B cell (primary cell): ENCODE measurements at regions not wholly inside any gene's neighbourhood (a gene's known extent, or its start where the extent isn't known, plus 50 kb on each side); places are given as distances from the start of the nearest gene placed in this dataset.

Experiments
- ATAC-seq: fragments of 200-7000 bp; cut with Tn5 transposase; one replicate; pipeline ENCODE4 v1.10.0; 2021; ENCODE audit warnings: low read depth, mild to moderate bottlenecking, moderate number of reproducible peaks, moderate library complexity
- CTCF ChIA-PET: fragments of 350-600 bp; sonication (Branson Sonifier 250); formaldehyde crosslinking; loops from one replicate; lab custom pipeline; 2021; ENCODE audit warnings: antibody characterized with exemption, inconsistent platforms; lab: Charles Lee
- POLR2A ChIA-PET: fragments of 350-600 bp; sonication (Branson Sonifier 250); formaldehyde crosslinking; loops from one replicate; lab custom pipeline; 2021; ENCODE audit warnings: antibody characterized with exemption; lab: Charles Lee
- DNase-seq: peaks from one replicate; pipeline ENCODE4 v3.0.0; 2013
- H2AFZ ChIP-seq: 2 replicates; pipeline ENCODE4 v1.6.1; 2012; ENCODE audit warnings: mild to moderate bottlenecking, low read depth, low read length; ENCODE audit not compliant: insufficient read depth, poor library complexity, severe bottlenecking
- H3K27ac ChIP-seq, 2 donors: 1 replicate in 1 of 2; 2 replicates in 1 of 2; pipeline ENCODE4 v1.5.1; 2012 to 2013; ENCODE audit warnings: low read length in 2 of 2, mild to moderate bottlenecking in 2 of 2, moderate library complexity in 1 of 2
- H3K27me3 ChIP-seq, 4 experiments: fragments of 200-600 bp in 1 of 4; sonication (generic) in 1 of 4; replicated peaks in 1 of 4; 1 replicate in 2 of 4; 2 replicates in 2 of 4; pipeline versions ENCODE4 v1.6.1 to v1.7.0; 2013 to 2016; ENCODE audit warnings: low read length in 3 of 4, mild to moderate bottlenecking in 2 of 4, mixed read lengths in 1 of 4, moderate library complexity in 1 of 4; ENCODE audit not compliant: insufficient read depth in 4 of 4, control insufficient read depth in 3 of 4; ENCODE audit errors: control extremely low read depth in 1 of 4
- H3K36me3 ChIP-seq, 2 experiments: replicated peaks in 1 of 2; 1 replicate in 1 of 2; 2 replicates in 1 of 2; pipeline versions ENCODE4 v1.6.1 to v1.7.1; 2013; ENCODE audit warnings: low read length in 1 of 2; ENCODE audit not compliant: insufficient read depth in 2 of 2, control insufficient read depth in 1 of 2; ENCODE audit errors: control extremely low read depth in 1 of 2, extremely low read depth in 1 of 2
- H3K4me1 ChIP-seq, 2 donors: fragments of 200-600 bp in 1 of 2; sonication (generic) in 1 of 2; 1 replicate in 1 of 2; 2 replicates in 1 of 2; pipeline versions ENCODE4 v1.5.1 to v1.6.1; 2013 to 2017; ENCODE audit warnings: low read length in 2 of 2; ENCODE audit not compliant: control insufficient read depth in 2 of 2, insufficient read depth in 2 of 2
- H3K4me2 ChIP-seq: replicated peaks from 2 replicates; pipeline ENCODE3; 2012; ENCODE audit warnings: mild to moderate bottlenecking, low read depth, low read length; ENCODE audit not compliant: poor library complexity, severe bottlenecking
- H3K4me3 ChIP-seq, 5 experiments: fragments of 200-600 bp in 1 of 5; sonication (generic) in 1 of 5; 1 replicate in 3 of 5; 2 replicates in 2 of 5; pipeline versions ENCODE4 v1.5.1 to v1.7.0; 2011 to 2016; ENCODE audit warnings: low read length in 4 of 5, mild to moderate bottlenecking in 4 of 5, low read depth in 2 of 5, control low read depth in 1 of 5, moderate library complexity in 1 of 5; ENCODE audit not compliant: insufficient read depth in 1 of 5; ENCODE audit errors: control extremely low read depth in 1 of 5, extremely low read depth in 1 of 5
- H3K79me2 ChIP-seq: fragments of 200-600 bp; sonication (generic); one replicate; pipeline ENCODE4 v1.6.0; 2016; ENCODE audit warnings: low read length; ENCODE audit not compliant: control insufficient read depth, insufficient read depth
- H3K9ac ChIP-seq: fragments of 200-600 bp; sonication (generic); 2 replicates; pipeline ENCODE4 v1.6.1; 2017; ENCODE audit warnings: mild to moderate bottlenecking, low read length, moderate library complexity
- H3K9me3 ChIP-seq, 3 donors: one replicate each; pipeline versions ENCODE4 v1.6.1 to v1.7.1; 2013; ENCODE audit warnings: low read length in 2 of 3; ENCODE audit not compliant: control insufficient read depth in 2 of 3, insufficient read depth in 1 of 3; ENCODE audit errors: control extremely low read depth in 1 of 3
- H4K20me1 ChIP-seq: 2 replicates; pipeline ENCODE4 v1.6.0; 2012; ENCODE audit warnings: mild to moderate bottlenecking, low read length; ENCODE audit not compliant: insufficient read depth, control insufficient read depth, poor library complexity, severe bottlenecking
- H3K27ac Mint-ChIP-seq: one replicate; pipeline ENCODE4 v1.8.0; 2021; ENCODE audit warnings: mixed read lengths
- H3K27me3 Mint-ChIP-seq: one replicate; pipeline ENCODE4 v1.8.0; 2021; ENCODE audit warnings: mixed read lengths
- H3K4me1 Mint-ChIP-seq: one replicate; pipeline ENCODE4 v1.8.0; 2021; ENCODE audit warnings: mixed read lengths
- H3K4me3 Mint-ChIP-seq: one replicate; pipeline ENCODE4 v1.8.0; 2021; ENCODE audit warnings: mixed read lengths
- H3K9me3 Mint-ChIP-seq: one replicate; pipeline ENCODE4 v1.8.0; 2022; ENCODE audit warnings: mixed read lengths; ENCODE audit not compliant: insufficient read depth
- EZH2 ChIP-seq: IDR thresholded peaks from 2 replicates; pipeline ENCODE4 v1.6.1; 2012; ENCODE audit warnings: borderline replicate concordance, low read depth, mild to moderate bottlenecking, moderate library complexity, low read length; ENCODE audit not compliant: insufficient read depth, poor library complexity, severe bottlenecking
- WGBS: methylation state at CpG from one replicate; pipeline ENCODE4 v1.1.5; 2013; ENCODE audit warnings: missing lambda C conversion rate; ENCODE audit not compliant: insufficient coverage; 5-methylcytosine and 5-hydroxymethylcytosine counted together
- intact Hi-C: fragments of 100-400 bp; cut with micrococcal nuclease; formaldehyde crosslinking; loops from one replicate; pipeline ENCODE4 v1.10.0; 2022
- TF ChIP-seq, protein P1 (sequence below): fragments of 200-600 bp; IDR thresholded peaks from one replicate; pipeline ENCODE4 v1.8.0; 2022; ENCODE audit warnings: antibody characterized with exemption, mild to moderate bottlenecking

DNA sequence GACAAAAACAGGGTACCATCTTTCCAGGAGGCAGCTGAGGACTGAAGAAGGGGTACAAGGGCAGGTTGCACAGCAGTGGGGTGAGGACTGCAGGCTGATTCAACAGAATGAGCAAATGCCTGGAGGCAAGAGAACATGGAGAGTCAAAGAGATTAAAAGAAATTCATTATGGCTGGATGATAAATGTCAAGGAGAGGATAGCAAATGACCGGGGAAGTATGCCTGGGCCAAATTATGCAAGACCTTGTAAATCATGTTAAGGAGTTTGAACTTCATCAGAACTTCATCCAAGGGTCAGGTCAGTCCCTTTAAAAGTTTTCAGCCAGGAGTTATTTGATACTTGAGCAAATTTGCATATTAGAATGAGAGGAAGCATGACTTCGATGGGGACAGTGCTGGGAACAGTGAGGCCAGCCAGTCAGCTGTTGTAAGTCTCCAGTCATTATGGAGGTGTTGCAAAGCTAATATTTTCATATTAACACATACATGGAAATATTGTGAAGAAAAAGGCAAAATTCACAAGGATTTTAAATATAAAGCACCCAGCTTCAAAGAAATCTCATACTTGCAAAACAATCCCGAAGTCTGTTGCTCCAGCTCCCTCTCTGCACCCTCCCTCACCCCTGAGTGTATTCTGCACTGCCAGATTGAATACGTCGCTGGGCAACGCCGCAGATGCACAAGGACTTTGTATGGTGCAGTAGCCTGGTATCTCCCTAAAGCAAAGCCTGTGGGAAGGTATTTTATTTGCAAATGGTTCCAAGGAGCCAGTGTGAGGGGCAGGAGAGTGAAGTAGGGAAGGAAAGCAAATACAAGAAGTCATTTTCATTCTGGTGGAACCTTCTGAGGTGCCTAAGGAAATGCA, 509.8 kb upstream of the TLE4 start:
- H3K27ac ChIP-seq = no peak overlapping the region
- WGBS = 96% methylated on average over 6 of the region's 7 CpGs
- H3K4me2 ChIP-seq = no peak overlapping the region
- ATAC-seq (no peak), DNase-seq (no peak)
- H3K27me3 Mint-ChIP-seq = peaks cover 3% of the 10 kb centered on the region
- no peak overlapping the region for H3K9ac ChIP-seq
- ChIA-PET POLR2A (no interaction called here), CTCF (no interaction called here)
- H3K9me3 Mint-ChIP-seq = no peaks in the 10 kb centered on the region
- H2AFZ ChIP-seq = no peak overlapping the region
- no peak for TF ChIP-seq EZH2
- TF ChIP-seq, protein P1, sequence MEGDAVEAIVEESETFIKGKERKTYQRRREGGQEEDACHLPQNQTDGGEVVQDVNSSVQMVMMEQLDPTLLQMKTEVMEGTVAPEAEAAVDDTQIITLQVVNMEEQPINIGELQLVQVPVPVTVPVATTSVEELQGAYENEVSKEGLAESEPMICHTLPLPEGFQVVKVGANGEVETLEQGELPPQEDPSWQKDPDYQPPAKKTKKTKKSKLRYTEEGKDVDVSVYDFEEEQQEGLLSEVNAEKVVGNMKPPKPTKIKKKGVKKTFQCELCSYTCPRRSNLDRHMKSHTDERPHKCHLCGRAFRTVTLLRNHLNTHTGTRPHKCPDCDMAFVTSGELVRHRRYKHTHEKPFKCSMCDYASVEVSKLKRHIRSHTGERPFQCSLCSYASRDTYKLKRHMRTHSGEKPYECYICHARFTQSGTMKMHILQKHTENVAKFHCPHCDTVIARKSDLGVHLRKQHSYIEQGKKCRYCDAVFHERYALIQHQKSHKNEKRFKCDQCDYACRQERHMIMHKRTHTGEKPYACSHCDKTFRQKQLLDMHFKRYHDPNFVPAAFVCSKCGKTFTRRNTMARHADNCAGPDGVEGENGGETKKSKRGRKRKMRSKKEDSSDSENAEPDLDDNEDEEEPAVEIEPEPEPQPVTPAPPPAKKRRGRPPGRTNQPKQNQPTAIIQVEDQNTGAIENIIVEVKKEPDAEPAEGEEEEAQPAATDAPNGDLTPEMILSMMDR = no peak
- H3K79me2 ChIP-seq = no peaks in the 10 kb centered on the region
- no peaks in the 10 kb centered on the region for H3K4me1 ChIP-seq
- no peaks in the 10 kb centered on the region for H3K27me3 ChIP-seq
- H3K27ac Mint-ChIP-seq = no peak overlapping the region
- H3K9me3 ChIP-seq = no peaks in the 10 kb centered on the region
- no peaks in the 10 kb centered on the region for H3K36me3 ChIP-seq
- H3K4me3 Mint-ChIP-seq = no peak overlapping the region
- no peaks in the 10 kb centered on the region for H4K20me1 ChIP-seq
- no peaks in the 10 kb centered on the region for H3K4me1 Mint-ChIP-seq
- no peak overlapping the region for H3K4me3 ChIP-seq
- intact Hi-C loops = no loop called here

DNA sequence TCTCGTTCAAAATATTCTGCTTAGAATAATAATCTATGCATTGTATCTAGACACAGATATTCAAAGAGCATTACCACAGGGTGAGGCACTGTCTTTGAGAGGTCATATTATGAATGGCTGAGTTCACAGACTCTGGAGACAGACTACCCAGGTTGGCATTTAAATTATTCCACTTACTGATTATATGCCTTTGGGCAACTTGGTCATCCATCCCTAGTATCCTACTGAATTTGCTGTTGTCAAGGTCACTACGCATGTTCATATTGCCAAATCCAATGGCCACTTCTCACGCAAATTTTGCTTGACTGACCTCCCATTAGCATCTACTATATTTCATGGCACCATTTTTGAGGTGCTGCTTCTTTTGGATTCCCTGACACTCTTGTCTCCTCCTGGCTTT, 498.6 kb upstream of the TLE4 start:
- DNase-seq (no peak), ATAC-seq (no peak)
- Mint-ChIP-seq H3K4me1 (no peaks in the 10 kb centered on the region), H3K27me3 (no peaks in the 10 kb centered on the region), H3K9me3 (no peaks in the 10 kb centered on the region), H3K27ac (no peak overlapping the region), H3K4me3 (no peak overlapping the region)
- Histone ChIP-seq H3K4me2 (no peak overlapping the region), H3K36me3 (no peaks in the 10 kb centered on the region), H3K79me2 (no peaks in the 10 kb centered on the region), H3K9me3 (no peaks in the 10 kb centered on the region), H2AFZ (no peak overlapping the region), H3K4me1 (no peaks in the 10 kb centered on the region), H4K20me1 (no peaks in the 10 kb centered on the region), H3K27me3 (no peaks in the 10 kb centered on the region), H3K9ac (no peak overlapping the region), H3K4me3 (no peak overlapping the region), H3K27ac (no peak overlapping the region)
- ChIA-PET CTCF (no interaction called here), POLR2A (no interaction called here)
- 100% methylated on average over 2 of the region's 3 CpGs for WGBS
- intact Hi-C loops = no loop called here
- no peak for TF ChIP-seq EZH2
- TF ChIP-seq, protein P1 = no peak
